Thymus (tissue), 11 donors: ENCODE measurements at regions not wholly inside any gene's neighbourhood (a gene's known extent, or its start where the extent isn't known, plus 50 kb on each side); places are given as distances from the start of the nearest gene placed in this dataset.
"Not testable (repeated sequence)": the region's sequence is repeated elsewhere in the genome, so short reads cannot be mapped to it uniquely, and the experiment has no call there.

ENCODE experiments used
- DNase-seq, 9 donors: peaks; one replicate each; pipeline ENCODE4 v3.0.0-alpha.2; 2013; ENCODE audit warnings: low spot score in 9 of 9, low read depth in 6 of 9, missing footprints in 1 of 9
- H3K27ac ChIP-seq, 2 donors: one replicate each; pipeline ENCODE4 v1.5.1; 2013; ENCODE audit warnings: control low read depth in 1 of 2, low read depth in 1 of 2, low read length in 1 of 2, mild to moderate bottlenecking in 1 of 2, moderate library complexity in 1 of 2
- H3K27me3 ChIP-seq, 2 donors: one replicate each; pipeline ENCODE4 v1.5.1; 2013; ENCODE audit warnings: low read length in 1 of 2; ENCODE audit not compliant: control insufficient read depth in 2 of 2, insufficient read depth in 1 of 2
- H3K36me3 ChIP-seq, 2 donors: one replicate each; pipeline ENCODE4 v1.5.1; 2013; ENCODE audit warnings: low read length in 1 of 2, mild to moderate bottlenecking in 1 of 2, moderate library complexity in 1 of 2; ENCODE audit not compliant: control insufficient read depth in 2 of 2, insufficient read depth in 2 of 2
- H3K4me1 ChIP-seq, 2 donors: one replicate each; pipeline ENCODE4 v1.5.1; 2013; ENCODE audit warnings: low read length in 2 of 2; ENCODE audit not compliant: control insufficient read depth in 2 of 2, insufficient read depth in 2 of 2
- H3K4me3 ChIP-seq, 2 donors: one replicate each; pipeline ENCODE4 v1.5.1; 2013; ENCODE audit warnings: low read length in 2 of 2, control low read depth in 1 of 2, mild to moderate bottlenecking in 1 of 2
- H3K9me3 ChIP-seq, 2 donors: one replicate each; pipeline ENCODE4 v1.5.1; 2013; ENCODE audit warnings: low read length in 1 of 2, mild to moderate bottlenecking in 1 of 2; ENCODE audit not compliant: control insufficient read depth in 2 of 2, insufficient read depth in 1 of 2
- WGBS: extraction: QIAGEN DNeasy Blood & Tissue Kit; methylation state at CpG from one replicate; pipeline ENCODE4 v1.1.7; 2013; 5-methylcytosine and 5-hydroxymethylcytosine counted together
- donor health status: healthy.

GRCh38 chr5:105617436-105618215 lies 2053.1 kb downstream of the EFNA5 start:
- 80% methylated on average over 2 of the region's 2 CpGs for WGBS
- Histone ChIP-seq H3K27ac (no peak overlapping the region), H3K36me3 (no peaks in the 10 kb centered on the region), H3K27me3 (no peaks in the 10 kb centered on the region), H3K4me3 (no peak overlapping the region), H3K9me3 (no peaks in the 10 kb centered on the region), H3K4me1 (no peaks in the 10 kb centered on the region)
- no peak for DNase-seq

DNA sequence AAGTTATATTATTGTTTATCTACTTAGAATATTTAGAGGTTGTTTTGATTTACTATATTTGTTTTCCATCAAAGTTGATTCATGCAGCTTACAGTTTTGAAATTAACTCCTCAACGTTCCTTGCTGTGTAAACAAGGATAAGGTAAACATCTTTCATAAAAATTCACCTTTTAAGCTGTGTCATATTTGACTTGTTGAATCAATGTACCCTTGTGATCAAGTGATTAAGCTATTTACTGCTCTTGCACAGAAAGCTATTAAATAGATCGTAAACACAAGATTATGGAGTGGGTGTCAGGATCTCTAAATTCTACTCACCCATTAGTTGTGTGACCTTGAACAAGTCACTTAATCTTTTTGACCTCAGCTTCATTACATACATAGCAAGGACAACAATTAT lies 2054.0 kb upstream of the NUDT12 start:
- Histone ChIP-seq H3K27me3 (no peaks in the 10 kb centered on the region), H3K36me3 (no peaks in the 10 kb centered on the region), H3K27ac (no peak overlapping the region), H3K4me3 (no peak overlapping the region), H3K4me1 (no peaks in the 10 kb centered on the region), H3K9me3 (no peaks in the 10 kb centered on the region)
- no peak for DNase-seq
- WGBS, result 88% methylated on average over 2 of the region's 2 CpGs

GRCh38 chr5:105602406-105602805 lies 2039.8 kb upstream of the NUDT12 start:
- DNase-seq, H3K36me3 ChIP-seq: not testable (repeated sequence)

DNA sequence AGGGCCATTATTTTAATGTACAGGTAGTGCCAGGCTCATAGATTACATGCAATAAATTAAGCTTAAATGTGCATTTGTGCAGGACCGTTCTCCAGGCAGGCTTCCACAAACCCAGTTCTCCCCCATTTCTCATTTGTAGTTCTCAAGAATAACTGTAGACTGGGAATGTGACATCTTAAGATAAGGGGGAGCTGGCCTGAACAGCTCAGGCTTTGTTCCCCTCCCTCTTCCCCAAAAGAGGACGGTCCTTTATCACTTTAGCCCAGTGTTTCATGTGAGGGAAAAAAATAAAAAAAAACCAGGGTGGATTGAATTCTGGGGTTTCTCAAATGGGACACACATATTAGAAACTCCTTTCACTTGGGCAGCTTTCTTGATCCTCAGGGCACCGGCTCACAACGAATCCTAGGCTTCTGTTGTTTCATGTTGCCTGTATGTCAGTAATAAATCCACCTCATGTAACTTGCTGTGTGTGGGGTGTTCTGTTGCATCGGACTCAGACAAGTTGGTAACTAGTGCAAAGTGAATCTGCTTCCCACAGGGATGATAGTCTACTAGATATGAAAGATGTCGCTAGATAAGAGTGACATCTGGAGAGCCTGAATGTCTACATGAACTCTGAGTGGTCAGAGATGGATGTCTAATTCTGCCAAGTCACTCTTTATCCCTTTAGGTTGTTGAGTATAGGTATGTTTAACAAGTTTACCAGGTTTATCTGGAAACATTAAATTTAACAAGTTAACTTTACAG lies 2030.6 kb upstream of the NUDT12 start:
- no peaks in the 10 kb centered on the region for H3K4me1 ChIP-seq
- WGBS, result 91% methylated on average over 6 of the region's 6 CpGs
- no peak overlapping the region for H3K27ac ChIP-seq
- DNase-seq, result no peak
- H3K36me3 ChIP-seq, result no peaks in the 10 kb centered on the region
- H3K4me3 ChIP-seq, result no peak overlapping the region
- H3K27me3 ChIP-seq, result no peaks in the 10 kb centered on the region
- no peaks in the 10 kb centered on the region for H3K9me3 ChIP-seq

More at GRCh38 chr5:105602406-105602805, 2039.8 kb upstream of the NUDT12 start:
- H3K27ac ChIP-seq, H3K9me3 ChIP-seq, H3K4me3 ChIP-seq, H3K27me3 ChIP-seq, H3K4me1 ChIP-seq: not testable (repeated sequence)

DNA sequence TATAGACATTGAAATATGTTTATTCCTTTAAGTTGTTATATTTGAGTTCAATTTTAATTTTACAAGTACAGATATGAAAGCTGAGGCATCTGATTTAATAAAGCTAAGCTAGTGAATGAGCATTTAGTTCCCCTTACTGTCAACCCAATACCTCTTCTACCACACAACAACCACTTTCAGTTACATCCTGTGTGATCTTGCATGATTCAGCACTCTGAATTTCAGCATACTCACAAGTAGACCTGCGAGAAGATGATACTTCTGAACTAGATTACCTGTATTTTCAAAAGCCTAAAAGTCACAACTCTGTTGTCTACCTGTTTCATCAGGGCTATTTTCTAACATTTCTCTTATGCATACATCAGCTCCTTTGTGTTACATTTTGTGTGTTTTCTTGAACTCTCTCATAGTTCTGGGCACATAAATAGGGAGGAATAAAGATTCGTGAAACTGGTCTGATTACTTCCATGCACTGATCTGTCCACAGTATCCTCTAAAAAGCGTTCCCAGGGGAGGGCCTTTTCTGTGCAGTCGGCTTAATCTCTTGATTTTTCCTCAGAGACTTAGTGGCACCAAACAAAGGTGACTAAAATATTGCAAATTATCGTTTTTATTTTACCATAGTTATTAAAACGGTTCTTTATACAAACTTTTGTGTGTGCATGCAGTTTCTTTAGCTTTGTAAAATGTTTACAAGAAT lies 2025.5 kb upstream of the NUDT12 start:
- 72% methylated on average over 6 of the region's 6 CpGs for WGBS
- Histone ChIP-seq H3K27me3 (no peaks in the 10 kb centered on the region), H3K9me3 (no peaks in the 10 kb centered on the region), H3K4me1 (no peaks in the 10 kb centered on the region), H3K36me3 (no peaks in the 10 kb centered on the region), H3K4me3 (no peak overlapping the region), H3K27ac (no peak overlapping the region)
- no peak for DNase-seq

- DNase-seq, result no peak
- H3K4me1 ChIP-seq, result no peaks in the 10 kb centered on the region
- H3K36me3 ChIP-seq, result no peaks in the 10 kb centered on the region
- H3K9me3 ChIP-seq, result peaks cover 0 to 5% of the 10 kb centered on the region in 2 donors
- no peak overlapping the region for H3K4me3 ChIP-seq
- H3K27ac ChIP-seq, result no peak overlapping the region
- 66% methylated on average over 7 of the region's 7 CpGs for WGBS
- H3K27me3 ChIP-seq, result no peaks in the 10 kb centered on the region
These were observed 2019.5 kb upstream of the NUDT12 start for GRCh38 chr5:105581988-105582690.

DNA sequence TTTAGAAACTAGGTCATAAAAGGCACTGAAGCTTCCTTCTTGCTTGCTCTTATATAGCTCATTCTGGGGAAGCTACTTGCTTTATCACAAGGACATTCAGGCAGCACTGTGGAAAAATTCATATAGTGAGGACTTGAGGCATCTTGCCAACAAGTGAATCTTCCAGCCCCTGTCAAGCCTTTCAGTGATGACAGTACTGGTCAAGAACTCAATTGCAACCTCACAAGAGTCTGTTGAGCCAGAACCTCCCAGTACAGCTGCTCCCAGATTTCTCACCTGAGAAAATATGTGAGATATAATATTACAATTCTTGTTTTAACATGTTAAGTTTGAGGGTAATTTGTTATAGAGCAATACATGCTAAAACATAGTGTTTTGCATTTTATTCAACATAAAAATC lies 2011.0 kb upstream of the NUDT12 start:
- Histone ChIP-seq H3K27ac (no peak overlapping the region), H3K4me1 (no peaks in the 10 kb centered on the region), H3K9me3 (no peaks in the 10 kb centered on the region), H3K4me3 (no peak overlapping the region), H3K36me3 (no peaks in the 10 kb centered on the region), H3K27me3 (no peaks in the 10 kb centered on the region)
- DNase-seq, result no peak

DNA sequence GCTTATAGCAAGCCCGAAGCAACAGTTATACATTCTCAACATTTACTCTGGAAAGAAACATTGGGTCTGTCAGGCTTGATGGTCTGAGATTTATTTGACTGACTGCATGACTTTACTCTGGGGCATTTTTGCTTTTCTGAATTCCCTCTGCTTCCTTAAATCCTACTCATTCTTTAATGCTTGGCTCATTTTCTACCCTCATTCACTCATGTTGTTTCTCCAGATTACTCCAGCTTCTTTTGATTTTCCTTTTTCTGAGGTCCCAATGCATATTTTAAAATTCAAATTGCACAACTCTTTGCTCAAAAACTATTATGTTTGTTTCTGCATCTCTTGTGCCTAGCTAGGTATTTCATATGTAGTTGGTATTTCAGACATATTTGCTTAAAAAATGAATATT lies 2002.9 kb upstream of the NUDT12 start:
- Histone ChIP-seq H3K9me3 (peaks cover 0 to 8% of the 10 kb centered on the region in 2 donors), H3K4me1 (no peaks in the 10 kb centered on the region), H3K36me3 (no peaks in the 10 kb centered on the region), H3K27me3 (no peaks in the 10 kb centered on the region), H3K27ac (no peak overlapping the region), H3K4me3 (no peak overlapping the region)
- 98% methylated on average over 1 of the region's 1 CpG for WGBS
- no peak for DNase-seq

DNA sequence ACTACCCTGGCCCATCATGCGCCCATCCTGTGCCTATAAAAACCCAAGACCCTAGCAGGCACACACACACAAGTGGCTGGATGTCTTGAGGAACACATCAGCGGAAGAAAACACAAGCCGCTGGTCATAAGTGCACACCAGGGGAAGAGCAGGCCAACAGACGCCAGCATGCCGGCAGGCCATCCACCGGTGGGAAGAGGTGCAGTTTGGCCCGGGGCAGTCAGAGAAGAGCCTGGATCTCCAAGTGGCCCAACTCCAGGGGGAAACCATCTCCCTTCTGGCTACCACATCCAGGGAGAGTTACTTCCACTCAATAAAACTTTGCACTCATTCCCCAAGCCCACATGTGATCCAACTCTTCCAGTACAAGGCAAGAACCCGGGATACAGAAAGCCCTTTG lies 2001.3 kb upstream of the NUDT12 start:
- H3K4me1 ChIP-seq, result no peaks in the 10 kb centered on the region
- no peak for DNase-seq
- no peaks in the 10 kb centered on the region for H3K36me3 ChIP-seq
- peaks cover 0 to 8% of the 10 kb centered on the region in 2 donors for H3K9me3 ChIP-seq
- 96% methylated on average over 8 of the region's 8 CpGs for WGBS
- no peak overlapping the region for H3K27ac ChIP-seq
- no peaks in the 10 kb centered on the region for H3K27me3 ChIP-seq
- no peak overlapping the region for H3K4me3 ChIP-seq
